ENCODE measurements at regions not wholly inside any gene's neighbourhood (a gene's known extent, or its start where the extent isn't known, plus 50 kb on each side); places are given as distances from the start of the nearest gene placed in this dataset.

GRCh38 chr6:78808356-78808891 is 58.9 kb upstream of the IRAK1BP1 start:
- Histone ChIP-seq H3K4me3 (no peak overlapping the region), H3K36me3 (no peaks in the 10 kb centered on the region), H3K9me3 (no peaks in the 10 kb centered on the region), H3K27ac (no peak overlapping the region), H3K4me1 (peaks cover 5% of the 10 kb centered on the region), H3K27me3 (no peaks in the 10 kb centered on the region)
- TF ChIP-seq EP300 (IDR thresholded peaks at IDR 0.05) (no peak), CTCF (IDR thresholded peaks at IDR 0.05) (no peak), POLR2A (IDR thresholded peaks at IDR 0.05) (no peak), POLR2AphosphoS5 (IDR thresholded peaks at IDR 0.05) (no peak)
- DNase-seq (ENCODE audit: low spot score in 2 of 2) = no peak
- 95% methylated on average over 4 of the region's 4 CpGs for WGBS

- Histone ChIP-seq H3K27ac (no peak overlapping the region), H3K27me3 (no peaks in the 10 kb centered on the region), H3K9me3 (no peaks in the 10 kb centered on the region), H3K4me1 (peaks cover 5% of the 10 kb centered on the region), H3K36me3 (no peaks in the 10 kb centered on the region), H3K4me3 (no peak overlapping the region)
- peak in 1 of 2 donors; percentile 57 for DNase-seq (ENCODE audit: low spot score in 2 of 2)
- 87% methylated on average over 4 of the region's 5 CpGs for WGBS
- TF ChIP-seq POLR2A (IDR thresholded peaks at IDR 0.05) (no peak), CTCF (IDR thresholded peaks at IDR 0.05) (no peak), EP300 (IDR thresholded peaks at IDR 0.05) (no peak), POLR2AphosphoS5 (IDR thresholded peaks at IDR 0.05) (no peak)
These were observed 58.4 kb upstream of the IRAK1BP1 start for GRCh38 chr6:78808933-78809332.

- Histone ChIP-seq H3K27ac (no peak overlapping the region), H3K27me3 (no peaks in the 10 kb centered on the region), H3K9me3 (no peaks in the 10 kb centered on the region), H3K4me3 (no peak overlapping the region), H3K4me1 (peaks cover 5% of the 10 kb centered on the region), H3K36me3 (no peaks in the 10 kb centered on the region)
- TF ChIP-seq POLR2A (IDR thresholded peaks at IDR 0.05) = no peak
- no peak for TF ChIP-seq EP300 (IDR thresholded peaks at IDR 0.05)
- TF ChIP-seq CTCF (IDR thresholded peaks at IDR 0.05) = peak in 1 of 2 donors; percentile 39
- 6% methylated on average over 1 of the region's 1 CpG for WGBS
- no peak for DNase-seq (ENCODE audit: low spot score in 2 of 2)
These were observed 57.2 kb upstream of the IRAK1BP1 start for GRCh38 chr6:78810146-78810545.

GRCh38 chr6:78810698-78811097 is 56.7 kb upstream of the IRAK1BP1 start:
- H3K36me3 ChIP-seq = no peaks in the 10 kb centered on the region
- H3K9me3 ChIP-seq = no peaks in the 10 kb centered on the region
- H3K4me1 ChIP-seq = peaks cover 5% of the 10 kb centered on the region
- no peak for DNase-seq (ENCODE audit: low spot score in 2 of 2)
- H3K27me3 ChIP-seq = no peaks in the 10 kb centered on the region
- H3K27ac ChIP-seq = no peak overlapping the region
- no peak overlapping the region for H3K4me3 ChIP-seq
- 16% methylated on average over 2 of the region's 2 CpGs for WGBS
- TF ChIP-seq EP300 (IDR thresholded peaks at IDR 0.05) = no peak
- peak in 1 of 3 donors; percentile 22 for TF ChIP-seq POLR2AphosphoS5 (IDR thresholded peaks at IDR 0.05)

Data from suprapubic skin (tissue), 4 donors.